Erythroblast (primary cell): ENCODE measurements at regions not wholly inside any gene's neighbourhood (a gene's known extent, or its start where the extent isn't known, plus 50 kb on each side); places are given as distances from the start of the nearest gene placed in this dataset.

Experiments used
- DNase-seq, 2 experiments: peaks; one replicate each; lab custom pipeline; 2025; lab: John Stamatoyannopoulos, UW
- GATA1 ChIP-seq: IDR thresholded peaks from 2 replicates; pipeline ENCODE4 v1.6.1; 2011; ENCODE audit warnings: low read depth, mild to moderate bottlenecking, control low read depth, low read length, moderate library complexity
- POLR2A ChIP-seq: IDR thresholded peaks from 2 replicates; pipeline ENCODE4 v1.6.1; 2011; ENCODE audit warnings: mild to moderate bottlenecking, low read length

- no peak for DNase-seq
- TF ChIP-seq GATA1, result no peak
- TF ChIP-seq POLR2A, result no peak
Observed at GRCh38 chr9:81877047-81877446, 51.2 kb upstream of the SPATA31D4 start.
